Neural cell (in vitro differentiated cells): ENCODE measurements at regions not wholly inside any gene's neighbourhood (a gene's known extent, or its start where the extent isn't known, plus 50 kb on each side); places are given as distances from the start of the nearest gene placed in this dataset.

Experiments used
- H2AFZ ChIP-seq: fragments of 200-600, 300-800 bp; sonication (generic), shearing (Covaris generic); 2 replicates; pipeline ENCODE4 v1.6.0; 2014; ENCODE audit warnings: low read depth, mild to moderate bottlenecking, antibody characterized with exemption, low read length, moderate library complexity
- H3F3A ChIP-seq: fragments of 200-600 bp; shearing (Covaris generic); 2 replicates; pipeline ENCODE4 v1.6.1; 2016; ENCODE audit warnings: mild to moderate bottlenecking, moderate library complexity, mixed read lengths, antibody characterized with exemption, low read length; ENCODE audit not compliant: insufficient read depth, poor library complexity, severe bottlenecking
- H3K27ac ChIP-seq: fragments of 200-600, 300-800 bp; sonication (generic), shearing (Covaris generic); 2 replicates; pipeline ENCODE4 v1.5.1; 2014; ENCODE audit warnings: mild to moderate bottlenecking, low read length, moderate library complexity
- H3K27me3 ChIP-seq: fragments of 300-800, 200-600 bp; sonication (generic), shearing (Covaris generic); 2 replicates; pipeline ENCODE4 v1.6.0; 2014; ENCODE audit warnings: mild to moderate bottlenecking, low read depth, low read length, moderate library complexity; ENCODE audit not compliant: insufficient read depth
- H3K36me3 ChIP-seq: fragments of 300-800, 200-600 bp; sonication (generic), shearing (Covaris generic); 2 replicates; pipeline ENCODE4 v1.5.1; 2014; ENCODE audit warnings: mild to moderate bottlenecking, antibody characterized with exemption, low read length, moderate library complexity; ENCODE audit not compliant: insufficient read depth
- H3K4me2 ChIP-seq: fragments of 300-800, 200-600 bp; sonication (generic), shearing (Covaris generic); 2 replicates; pipeline ENCODE4 v1.6.0; 2014; ENCODE audit warnings: mild to moderate bottlenecking, low read length
- H3K4me3 ChIP-seq: fragments of 300-800, 200-600 bp; sonication (generic), shearing (Covaris generic); 2 replicates; pipeline ENCODE4 v1.5.1; 2014; ENCODE audit warnings: mild to moderate bottlenecking, low read length, moderate library complexity
- H3K79me2 ChIP-seq: fragments of 200-600 bp; shearing (Covaris generic); replicated peaks from 2 replicates; pipeline ENCODE4 v1.6.0; 2014; ENCODE audit warnings: mild to moderate bottlenecking, low read length, moderate library complexity; ENCODE audit not compliant: insufficient read depth
- H3K9ac ChIP-seq: fragments of 300-800, 200-600 bp; sonication (generic), shearing (Covaris generic); 2 replicates; pipeline ENCODE4 v1.6.1; 2016; ENCODE audit warnings: mild to moderate bottlenecking, low read length, mixed read lengths
- H3K9me2 ChIP-seq: fragments of 200-600 bp; shearing (Covaris generic); 2 replicates; pipeline ENCODE4 v1.6.1; 2016; ENCODE audit warnings: mild to moderate bottlenecking, low read length, mixed read lengths; ENCODE audit not compliant: insufficient read depth
- H3K9me3 ChIP-seq: fragments of 200-600, 300-800 bp; sonication (generic), shearing (Covaris generic); 2 replicates; pipeline ENCODE4 v1.6.1; 2016; ENCODE audit warnings: mild to moderate bottlenecking, mixed run types, low read length, moderate library complexity, mixed read lengths
- H4K20me1 ChIP-seq: fragments of 200-600 bp; shearing (Covaris generic); 2 replicates; pipeline ENCODE4 v1.6.1; 2016; ENCODE audit warnings: mild to moderate bottlenecking, mixed run types; ENCODE audit not compliant: insufficient read depth
- EP300 ChIP-seq: fragments of 450-650 bp; conservative IDR thresholded peaks from 2 replicates; pipeline ENCODE4 v1.6.1; 2014; ENCODE audit warnings: antibody characterized with exemption, mild to moderate bottlenecking, moderate library complexity; ENCODE audit not compliant: poor library complexity, severe bottlenecking
- EZH2 ChIP-seq: fragments of 200-600, 300-800 bp; shearing (Covaris generic), sonication (generic); IDR thresholded peaks from 2 replicates; pipeline ENCODE4 v1.6.1; 2014; ENCODE audit warnings: antibody characterized with exemption, low read length, borderline replicate concordance, mild to moderate bottlenecking; ENCODE audit not compliant: insufficient read depth, poor library complexity, severe bottlenecking
- MXI1 ChIP-seq: fragments of 450-650 bp; conservative IDR thresholded peaks from 2 replicates; pipeline ENCODE4 v1.6.1; 2014; ENCODE audit warnings: antibody characterized with exemption, mild to moderate bottlenecking; ENCODE audit not compliant: poor library complexity, severe bottlenecking
- POLR2AphosphoS5 ChIP-seq: IDR thresholded peaks from 2 replicates; pipeline ENCODE4 v1.6.1; 2012
- RAD21 ChIP-seq: fragments of 450-650 bp; conservative IDR thresholded peaks from 2 replicates; pipeline ENCODE4 v1.6.1; 2014; ENCODE audit warnings: antibody characterized with exemption, mild to moderate bottlenecking, moderate library complexity
- SMC3 ChIP-seq: fragments of 450-650 bp; conservative IDR thresholded peaks from 2 replicates; pipeline ENCODE4 v1.6.1; 2014; ENCODE audit warnings: antibody characterized with exemption, mild to moderate bottlenecking, moderate library complexity; ENCODE audit not compliant: poor library complexity
- TAF1 ChIP-seq: IDR thresholded peaks from 2 replicates; pipeline ENCODE4 v1.6.1; 2012; ENCODE audit warnings: low read depth
- TF ChIP-seq, protein P1 (sequence below): fragments of 450-650 bp; IDR thresholded peaks from 2 replicates; pipeline ENCODE4 v1.5.1; 2014; ENCODE audit warnings: antibody characterized with exemption, mild to moderate bottlenecking, moderate library complexity; ENCODE audit not compliant: poor library complexity, severe bottlenecking
- TF ChIP-seq, protein P2 (sequence below): IDR thresholded peaks from 2 replicates; pipeline ENCODE4 v1.6.1; 2012; ENCODE audit warnings: borderline replicate concordance

DNA sequence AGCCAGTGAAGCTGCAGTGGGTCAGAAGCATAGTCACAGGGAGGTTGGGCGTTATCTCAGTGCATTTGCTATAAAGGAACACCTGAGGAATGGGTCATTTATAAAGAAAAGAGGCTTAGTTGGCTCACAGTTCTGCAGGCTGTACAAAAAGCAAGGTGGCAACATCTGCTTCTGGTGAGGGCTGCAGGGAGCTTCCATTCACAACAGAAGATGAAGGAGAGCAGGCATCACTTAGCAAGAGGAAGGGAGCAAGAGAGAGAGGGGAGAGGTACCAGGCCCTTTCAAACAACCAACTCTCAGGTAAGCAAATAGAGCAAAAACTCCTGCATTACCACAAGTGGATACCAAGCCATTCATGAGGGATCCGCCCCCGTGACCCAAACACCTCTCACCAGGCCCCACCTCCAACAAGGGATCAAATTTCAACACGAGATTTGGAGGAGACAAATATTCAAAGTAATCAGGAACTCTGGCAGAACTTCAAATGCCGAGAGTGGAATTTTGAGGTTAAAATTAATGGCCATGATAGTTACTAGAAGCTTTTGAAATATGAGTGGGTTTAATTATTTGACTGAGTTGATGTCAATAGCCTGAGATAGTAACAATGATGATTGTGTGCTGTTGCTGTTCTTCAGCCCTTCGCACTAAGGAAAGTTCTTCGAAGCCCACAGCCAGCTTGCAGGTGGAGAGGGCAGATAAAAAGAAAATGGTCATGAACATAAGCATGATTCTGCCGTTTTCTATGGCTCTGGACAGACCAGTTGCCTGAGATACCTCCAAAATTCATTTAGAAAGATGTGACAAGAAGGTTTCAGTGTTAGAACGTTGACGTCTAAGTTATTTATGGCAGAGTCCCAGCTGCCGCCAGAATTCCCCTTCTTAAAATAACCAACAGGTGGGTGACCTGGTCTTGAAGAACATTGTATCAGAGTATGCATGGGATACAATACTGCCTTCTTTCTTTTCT, 55.3 kb upstream of the ADTRP start:
- Histone ChIP-seq H3K4me3 (no peak overlapping the region), H2AFZ (no peak overlapping the region), H3K79me2 (no peaks in the 10 kb centered on the region), H3K27me3 (no peaks in the 10 kb centered on the region), H3K27ac (no peak overlapping the region), H3K9me2 (no peaks in the 10 kb centered on the region), H3F3A (no peaks in the 10 kb centered on the region), H3K4me2 (no peak overlapping the region), H3K9me3 (no peaks in the 10 kb centered on the region), H4K20me1 (no peaks in the 10 kb centered on the region), H3K9ac (no peak overlapping the region), H3K36me3 (no peaks in the 10 kb centered on the region)
- TF ChIP-seq SMC3 (no peak), POLR2AphosphoS5 (no peak), TAF1 (no peak), MXI1 (no peak)
- TF ChIP-seq, protein P1, sequence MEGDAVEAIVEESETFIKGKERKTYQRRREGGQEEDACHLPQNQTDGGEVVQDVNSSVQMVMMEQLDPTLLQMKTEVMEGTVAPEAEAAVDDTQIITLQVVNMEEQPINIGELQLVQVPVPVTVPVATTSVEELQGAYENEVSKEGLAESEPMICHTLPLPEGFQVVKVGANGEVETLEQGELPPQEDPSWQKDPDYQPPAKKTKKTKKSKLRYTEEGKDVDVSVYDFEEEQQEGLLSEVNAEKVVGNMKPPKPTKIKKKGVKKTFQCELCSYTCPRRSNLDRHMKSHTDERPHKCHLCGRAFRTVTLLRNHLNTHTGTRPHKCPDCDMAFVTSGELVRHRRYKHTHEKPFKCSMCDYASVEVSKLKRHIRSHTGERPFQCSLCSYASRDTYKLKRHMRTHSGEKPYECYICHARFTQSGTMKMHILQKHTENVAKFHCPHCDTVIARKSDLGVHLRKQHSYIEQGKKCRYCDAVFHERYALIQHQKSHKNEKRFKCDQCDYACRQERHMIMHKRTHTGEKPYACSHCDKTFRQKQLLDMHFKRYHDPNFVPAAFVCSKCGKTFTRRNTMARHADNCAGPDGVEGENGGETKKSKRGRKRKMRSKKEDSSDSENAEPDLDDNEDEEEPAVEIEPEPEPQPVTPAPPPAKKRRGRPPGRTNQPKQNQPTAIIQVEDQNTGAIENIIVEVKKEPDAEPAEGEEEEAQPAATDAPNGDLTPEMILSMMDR = no peak

DNA sequence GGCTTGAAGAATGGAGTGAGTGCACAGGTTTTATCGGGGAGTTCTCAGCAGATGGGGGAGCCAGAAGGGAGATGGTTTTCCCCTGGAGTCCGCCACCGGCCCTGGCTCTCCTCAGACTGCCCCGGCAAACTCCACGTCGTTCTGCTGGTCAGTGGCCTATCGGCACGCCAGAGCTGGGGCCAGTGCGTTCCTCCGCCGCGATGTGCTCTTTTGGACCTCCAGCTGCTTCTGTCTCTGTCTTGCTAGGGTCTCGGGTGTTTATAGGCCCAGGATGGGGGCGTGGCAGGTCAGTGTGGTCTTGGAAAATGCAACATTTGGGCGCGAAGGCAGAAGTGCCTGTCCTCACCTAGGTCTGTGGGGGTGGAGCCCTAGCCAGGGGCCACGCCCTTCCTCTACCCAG, 53.0 kb upstream of the ADTRP start:
- Histone ChIP-seq H3K27me3 (no peaks in the 10 kb centered on the region), H3K36me3 (no peaks in the 10 kb centered on the region), H3K4me2 (no peak overlapping the region), H4K20me1 (no peaks in the 10 kb centered on the region), H3K9me2 (no peaks in the 10 kb centered on the region), H3K9me3 (no peaks in the 10 kb centered on the region), H3K27ac (no peak overlapping the region), H3K79me2 (no peaks in the 10 kb centered on the region), H2AFZ (no peak overlapping the region), H3F3A (no peaks in the 10 kb centered on the region), H3K9ac (no peak overlapping the region), H3K4me3 (no peak overlapping the region)
- TF ChIP-seq, protein P1 = no peak
- TF ChIP-seq TAF1 (no peak), RAD21 (no peak), EP300 (no peak), MXI1 (no peak), SMC3 (no peak), POLR2AphosphoS5 (no peak), EZH2 (no peak)
- TF ChIP-seq, protein P2, sequence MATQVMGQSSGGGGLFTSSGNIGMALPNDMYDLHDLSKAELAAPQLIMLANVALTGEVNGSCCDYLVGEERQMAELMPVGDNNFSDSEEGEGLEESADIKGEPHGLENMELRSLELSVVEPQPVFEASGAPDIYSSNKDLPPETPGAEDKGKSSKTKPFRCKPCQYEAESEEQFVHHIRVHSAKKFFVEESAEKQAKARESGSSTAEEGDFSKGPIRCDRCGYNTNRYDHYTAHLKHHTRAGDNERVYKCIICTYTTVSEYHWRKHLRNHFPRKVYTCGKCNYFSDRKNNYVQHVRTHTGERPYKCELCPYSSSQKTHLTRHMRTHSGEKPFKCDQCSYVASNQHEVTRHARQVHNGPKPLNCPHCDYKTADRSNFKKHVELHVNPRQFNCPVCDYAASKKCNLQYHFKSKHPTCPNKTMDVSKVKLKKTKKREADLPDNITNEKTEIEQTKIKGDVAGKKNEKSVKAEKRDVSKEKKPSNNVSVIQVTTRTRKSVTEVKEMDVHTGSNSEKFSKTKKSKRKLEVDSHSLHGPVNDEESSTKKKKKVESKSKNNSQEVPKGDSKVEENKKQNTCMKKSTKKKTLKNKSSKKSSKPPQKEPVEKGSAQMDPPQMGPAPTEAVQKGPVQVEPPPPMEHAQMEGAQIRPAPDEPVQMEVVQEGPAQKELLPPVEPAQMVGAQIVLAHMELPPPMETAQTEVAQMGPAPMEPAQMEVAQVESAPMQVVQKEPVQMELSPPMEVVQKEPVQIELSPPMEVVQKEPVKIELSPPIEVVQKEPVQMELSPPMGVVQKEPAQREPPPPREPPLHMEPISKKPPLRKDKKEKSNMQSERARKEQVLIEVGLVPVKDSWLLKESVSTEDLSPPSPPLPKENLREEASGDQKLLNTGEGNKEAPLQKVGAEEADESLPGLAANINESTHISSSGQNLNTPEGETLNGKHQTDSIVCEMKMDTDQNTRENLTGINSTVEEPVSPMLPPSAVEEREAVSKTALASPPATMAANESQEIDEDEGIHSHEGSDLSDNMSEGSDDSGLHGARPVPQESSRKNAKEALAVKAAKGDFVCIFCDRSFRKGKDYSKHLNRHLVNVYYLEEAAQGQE = no peak
